Spleen (tissue), 3 donors: ENCODE measurements at regions not wholly inside any gene's neighbourhood (a gene's known extent, or its start where the extent isn't known, plus 50 kb on each side); places are given as distances from the start of the nearest gene placed in this dataset.

Experiments used
- POLR2A ChIP-seq, 3 donors: fragments of 450-650 bp; IDR thresholded peaks; one replicate each; pipeline ENCODE4 v1.5.1; 2017; ENCODE audit warnings: antibody characterized with exemption in 3 of 3, mild to moderate bottlenecking in 1 of 3
- POLR2AphosphoS5 ChIP-seq, 3 donors: sonication (generic); formaldehyde crosslinking; IDR thresholded peaks; one replicate each; pipeline ENCODE4 v1.5.1; 2017; ENCODE audit warnings: antibody characterized with exemption in 3 of 3

GRCh38 chr11:23317816-23318215, 457.5 kb upstream of the CCDC179 start:
- TF ChIP-seq POLR2AphosphoS5 (IDR thresholded peaks at IDR 0.05) (no peak), POLR2A (IDR thresholded peaks at IDR 0.05) (no peak)
